IPS DF 6.9 (cell line): ENCODE measurements at regions not wholly inside any gene's neighbourhood (a gene's known extent, or its start where the extent isn't known, plus 50 kb on each side); places are given as distances from the start of the nearest gene placed in this dataset.

Experiments used
- DNase-seq: peaks from one replicate; pipeline ENCODE4 v3.0.0-alpha.2; 2013; ENCODE audit warnings: low read depth, low spot score
- H3K27ac ChIP-seq: one replicate; pipeline ENCODE4 v1.5.1; 2013; ENCODE audit warnings: low read length, control low read depth
- H3K27me3 ChIP-seq: 2 replicates; pipeline ENCODE4 v1.6.1; 2013; ENCODE audit warnings: mild to moderate bottlenecking, low read length; ENCODE audit not compliant: control insufficient read depth, insufficient read depth
- H3K36me3 ChIP-seq: 2 replicates; pipeline ENCODE4 v1.6.1; 2013; ENCODE audit warnings: low read length; ENCODE audit not compliant: control insufficient read depth, insufficient read depth
- H3K4me1 ChIP-seq: 2 replicates; pipeline ENCODE4 v1.6.1; 2013; ENCODE audit warnings: low read length; ENCODE audit not compliant: control insufficient read depth, insufficient read depth
- H3K4me3 ChIP-seq: 2 replicates; pipeline ENCODE4 v1.5.1; 2013; ENCODE audit warnings: mild to moderate bottlenecking, low read length
- H3K9me3 ChIP-seq: 2 replicates; pipeline ENCODE4 v1.6.1; 2013; ENCODE audit warnings: low read length, inconsistent platforms; ENCODE audit not compliant: control insufficient read depth, insufficient read depth
- WGBS: extraction: QIAGEN DNeasy Blood & Tissue Kit; methylation state at CpG from one replicate; pipeline ENCODE4 v1.1.7; 2013; ENCODE audit warnings: mixed read lengths, missing lambda C conversion rate; ENCODE audit not compliant: insufficient read length, insufficient coverage; 5-methylcytosine and 5-hydroxymethylcytosine counted together

GRCh38 chr5:56659971-56660370 lies 155.4 kb upstream of the MAP3K1 start:
- DNase-seq, result no peak
- no peaks in the 10 kb centered on the region for H3K27me3 ChIP-seq
- no CpG with 5 or more reads among the region's 7 CpGs for WGBS
- H3K27ac ChIP-seq, result no peak overlapping the region
- H3K4me3 ChIP-seq, result no peak overlapping the region
- no peaks in the 10 kb centered on the region for H3K36me3 ChIP-seq
- no peaks in the 10 kb centered on the region for H3K9me3 ChIP-seq
- H3K4me1 ChIP-seq, result peaks cover 2% of the 10 kb centered on the region; the same call in 1 of the 2 replicates

GRCh38 chr5:56658972-56659371 lies 156.4 kb upstream of the MAP3K1 start:
- Histone ChIP-seq H3K4me3 (no peak overlapping the region), H3K27me3 (no peaks in the 10 kb centered on the region), H3K9me3 (no peaks in the 10 kb centered on the region), H3K27ac (no peak overlapping the region), H3K36me3 (no peaks in the 10 kb centered on the region), H3K4me1 (peaks cover 2% of the 10 kb centered on the region; the same call in 1 of the 2 replicates)
- no peak for DNase-seq
- no CpG with 5 or more reads among the region's 1 CpG for WGBS

- H3K27me3 ChIP-seq, result no peaks in the 10 kb centered on the region
- H3K4me3 ChIP-seq, result no peak overlapping the region
- H3K9me3 ChIP-seq, result no peaks in the 10 kb centered on the region
- H3K36me3 ChIP-seq, result no peaks in the 10 kb centered on the region
- no CpG with 5 or more reads among the region's 2 CpGs for WGBS
- DNase-seq, result no peak
- no peaks in the 10 kb centered on the region for H3K4me1 ChIP-seq
- no peak overlapping the region for H3K27ac ChIP-seq
Measured at GRCh38 chr5:56656846-56657726, 158.3 kb upstream of the MAP3K1 start.

GRCh38 chr5:56651893-56652292 lies 163.5 kb upstream of the MAP3K1 start:
- H3K4me3 ChIP-seq, result no peak overlapping the region
- H3K9me3 ChIP-seq, result no peaks in the 10 kb centered on the region
- H3K27me3 ChIP-seq, result no peaks in the 10 kb centered on the region
- 0 out of 2 replicates have a peak, but pooled peaks cover under 1% of the 10 kb centered on the region for H3K4me1 ChIP-seq
- no peak overlapping the region for H3K27ac ChIP-seq
- no peak for DNase-seq
- no peaks in the 10 kb centered on the region for H3K36me3 ChIP-seq

GRCh38 chr5:56650386-56650785 lies 165.0 kb upstream of the MAP3K1 start:
- no peak overlapping the region for H3K27ac ChIP-seq
- H3K36me3 ChIP-seq, result no peaks in the 10 kb centered on the region
- H3K4me1 ChIP-seq, result 0 out of 2 replicates have a peak, but pooled peaks cover 1% of the 10 kb centered on the region
- H3K9me3 ChIP-seq, result no peaks in the 10 kb centered on the region
- DNase-seq, result no peak
- no CpG with 5 or more reads among the region's 4 CpGs for WGBS
- no peak overlapping the region for H3K4me3 ChIP-seq
- H3K27me3 ChIP-seq, result no peaks in the 10 kb centered on the region

GRCh38 chr5:56649569-56649968 lies 165.8 kb upstream of the MAP3K1 start:
- DNase-seq, result no peak
- H3K27me3 ChIP-seq, result no peaks in the 10 kb centered on the region
- no peak overlapping the region for H3K4me3 ChIP-seq
- no peaks in the 10 kb centered on the region for H3K36me3 ChIP-seq
- WGBS, result no CpG with 5 or more reads among the region's 4 CpGs
- no peaks in the 10 kb centered on the region for H3K9me3 ChIP-seq
- H3K27ac ChIP-seq, result no peak overlapping the region
- 0 out of 2 replicates have a peak, but pooled peaks cover 1% of the 10 kb centered on the region for H3K4me1 ChIP-seq

- 0 out of 2 replicates have a peak, but pooled peaks cover 1% of the 10 kb centered on the region for H3K4me1 ChIP-seq
- no peak for DNase-seq
- no CpG with 5 or more reads among the region's 2 CpGs for WGBS
Measured at GRCh38 chr5:56648460-56649034, 166.8 kb upstream of the MAP3K1 start.

GRCh38 chr5:56647099-56647850 lies 168.1 kb upstream of the MAP3K1 start:
- H3K27ac ChIP-seq, result no peak overlapping the region
- no peak for DNase-seq
- no peak overlapping the region for H3K4me3 ChIP-seq
- no peaks in the 10 kb centered on the region for H3K36me3 ChIP-seq
- WGBS, result no CpG with 5 or more reads among the region's 4 CpGs
- 0 out of 2 replicates have a peak, but pooled peaks cover 1% of the 10 kb centered on the region for H3K4me1 ChIP-seq
- H3K9me3 ChIP-seq, result no peaks in the 10 kb centered on the region
- no peaks in the 10 kb centered on the region for H3K27me3 ChIP-seq

More at GRCh38 chr5:56648460-56649034, 166.8 kb upstream of the MAP3K1 start:
- Histone ChIP-seq H3K36me3 (no peaks in the 10 kb centered on the region), H3K27ac (no peak overlapping the region), H3K9me3 (no peaks in the 10 kb centered on the region), H3K27me3 (no peaks in the 10 kb centered on the region), H3K4me3 (no peak overlapping the region)

GRCh38 chr5:56641635-56642260 lies 173.6 kb upstream of the MAP3K1 start:
- Histone ChIP-seq H3K4me3 (no peak overlapping the region), H3K4me1 (peaks cover 3% of the 10 kb centered on the region; the same call in 1 of the 2 replicates), H3K9me3 (no peaks in the 10 kb centered on the region), H3K36me3 (no peaks in the 10 kb centered on the region), H3K27ac (no peak overlapping the region), H3K27me3 (no peaks in the 10 kb centered on the region)
- DNase-seq, result no peak
- WGBS, result no CpG with 5 or more reads among the region's 8 CpGs
